Neural cell (in vitro differentiated cells): ENCODE measurements at regions not wholly inside any gene's neighbourhood (a gene's known extent, or its start where the extent isn't known, plus 50 kb on each side); places are given as distances from the start of the nearest gene placed in this dataset.

Experiments used
- EP300 ChIP-seq: fragments of 450-650 bp; conservative IDR thresholded peaks from 2 replicates; pipeline ENCODE4 v1.6.1; 2014; ENCODE audit warnings: antibody characterized with exemption, mild to moderate bottlenecking, moderate library complexity; ENCODE audit not compliant: poor library complexity, severe bottlenecking
- EZH2 ChIP-seq: fragments of 200-600, 300-800 bp; shearing (Covaris generic), sonication (generic); IDR thresholded peaks from 2 replicates; pipeline ENCODE4 v1.6.1; 2014; ENCODE audit warnings: antibody characterized with exemption, low read length, borderline replicate concordance, mild to moderate bottlenecking; ENCODE audit not compliant: insufficient read depth, poor library complexity, severe bottlenecking
- POLR2AphosphoS5 ChIP-seq: IDR thresholded peaks from 2 replicates; pipeline ENCODE4 v1.6.1; 2012
- TAF1 ChIP-seq: IDR thresholded peaks from 2 replicates; pipeline ENCODE4 v1.6.1; 2012; ENCODE audit warnings: low read depth
- TF ChIP-seq, protein P1 (sequence below): fragments of 450-650 bp; IDR thresholded peaks from 2 replicates; pipeline ENCODE4 v1.5.1; 2014; ENCODE audit warnings: antibody characterized with exemption, mild to moderate bottlenecking, moderate library complexity; ENCODE audit not compliant: poor library complexity, severe bottlenecking
- TF ChIP-seq, protein P2 (sequence below): IDR thresholded peaks from 2 replicates; pipeline ENCODE4 v1.6.1; 2012; ENCODE audit warnings: borderline replicate concordance

DNA sequence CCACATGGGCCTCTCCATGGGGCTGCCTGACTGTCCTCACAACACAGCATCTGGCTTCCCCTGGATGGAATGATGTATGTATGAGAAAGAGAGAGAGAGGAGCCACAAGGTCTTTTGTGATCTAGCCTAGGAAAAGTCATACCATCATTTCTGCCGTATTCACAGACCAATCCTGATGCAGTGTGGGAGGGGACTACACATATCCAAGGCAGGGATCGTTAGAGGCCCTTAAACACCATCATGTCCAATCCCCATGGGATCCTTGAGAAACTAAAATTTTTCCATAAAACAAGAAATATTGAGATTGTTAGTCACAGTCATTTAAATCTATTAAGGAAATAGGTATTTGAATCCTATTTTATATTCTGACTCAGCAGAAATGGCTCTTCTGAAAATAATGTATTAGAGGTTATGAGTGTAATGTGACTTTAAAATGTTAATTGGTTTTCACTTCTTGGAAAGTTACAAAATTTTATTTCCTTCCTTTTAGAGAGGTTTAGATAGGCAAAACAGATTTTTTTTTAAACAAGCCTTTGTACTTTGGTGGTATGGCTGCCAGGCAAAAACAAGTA is 65.1 kb upstream of the TSC22D2 start:
- TF ChIP-seq, protein P1, sequence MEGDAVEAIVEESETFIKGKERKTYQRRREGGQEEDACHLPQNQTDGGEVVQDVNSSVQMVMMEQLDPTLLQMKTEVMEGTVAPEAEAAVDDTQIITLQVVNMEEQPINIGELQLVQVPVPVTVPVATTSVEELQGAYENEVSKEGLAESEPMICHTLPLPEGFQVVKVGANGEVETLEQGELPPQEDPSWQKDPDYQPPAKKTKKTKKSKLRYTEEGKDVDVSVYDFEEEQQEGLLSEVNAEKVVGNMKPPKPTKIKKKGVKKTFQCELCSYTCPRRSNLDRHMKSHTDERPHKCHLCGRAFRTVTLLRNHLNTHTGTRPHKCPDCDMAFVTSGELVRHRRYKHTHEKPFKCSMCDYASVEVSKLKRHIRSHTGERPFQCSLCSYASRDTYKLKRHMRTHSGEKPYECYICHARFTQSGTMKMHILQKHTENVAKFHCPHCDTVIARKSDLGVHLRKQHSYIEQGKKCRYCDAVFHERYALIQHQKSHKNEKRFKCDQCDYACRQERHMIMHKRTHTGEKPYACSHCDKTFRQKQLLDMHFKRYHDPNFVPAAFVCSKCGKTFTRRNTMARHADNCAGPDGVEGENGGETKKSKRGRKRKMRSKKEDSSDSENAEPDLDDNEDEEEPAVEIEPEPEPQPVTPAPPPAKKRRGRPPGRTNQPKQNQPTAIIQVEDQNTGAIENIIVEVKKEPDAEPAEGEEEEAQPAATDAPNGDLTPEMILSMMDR = no peak
- TF ChIP-seq TAF1 = no peak
- TF ChIP-seq, protein P2, sequence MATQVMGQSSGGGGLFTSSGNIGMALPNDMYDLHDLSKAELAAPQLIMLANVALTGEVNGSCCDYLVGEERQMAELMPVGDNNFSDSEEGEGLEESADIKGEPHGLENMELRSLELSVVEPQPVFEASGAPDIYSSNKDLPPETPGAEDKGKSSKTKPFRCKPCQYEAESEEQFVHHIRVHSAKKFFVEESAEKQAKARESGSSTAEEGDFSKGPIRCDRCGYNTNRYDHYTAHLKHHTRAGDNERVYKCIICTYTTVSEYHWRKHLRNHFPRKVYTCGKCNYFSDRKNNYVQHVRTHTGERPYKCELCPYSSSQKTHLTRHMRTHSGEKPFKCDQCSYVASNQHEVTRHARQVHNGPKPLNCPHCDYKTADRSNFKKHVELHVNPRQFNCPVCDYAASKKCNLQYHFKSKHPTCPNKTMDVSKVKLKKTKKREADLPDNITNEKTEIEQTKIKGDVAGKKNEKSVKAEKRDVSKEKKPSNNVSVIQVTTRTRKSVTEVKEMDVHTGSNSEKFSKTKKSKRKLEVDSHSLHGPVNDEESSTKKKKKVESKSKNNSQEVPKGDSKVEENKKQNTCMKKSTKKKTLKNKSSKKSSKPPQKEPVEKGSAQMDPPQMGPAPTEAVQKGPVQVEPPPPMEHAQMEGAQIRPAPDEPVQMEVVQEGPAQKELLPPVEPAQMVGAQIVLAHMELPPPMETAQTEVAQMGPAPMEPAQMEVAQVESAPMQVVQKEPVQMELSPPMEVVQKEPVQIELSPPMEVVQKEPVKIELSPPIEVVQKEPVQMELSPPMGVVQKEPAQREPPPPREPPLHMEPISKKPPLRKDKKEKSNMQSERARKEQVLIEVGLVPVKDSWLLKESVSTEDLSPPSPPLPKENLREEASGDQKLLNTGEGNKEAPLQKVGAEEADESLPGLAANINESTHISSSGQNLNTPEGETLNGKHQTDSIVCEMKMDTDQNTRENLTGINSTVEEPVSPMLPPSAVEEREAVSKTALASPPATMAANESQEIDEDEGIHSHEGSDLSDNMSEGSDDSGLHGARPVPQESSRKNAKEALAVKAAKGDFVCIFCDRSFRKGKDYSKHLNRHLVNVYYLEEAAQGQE = no peak
- no peak for TF ChIP-seq EZH2
- TF ChIP-seq EP300 = no peak
- no peak for TF ChIP-seq POLR2AphosphoS5
